GM18517 (cell line): ENCODE measurements at regions not wholly inside any gene's neighbourhood (a gene's known extent, or its start where the extent isn't known, plus 50 kb on each side); places are given as distances from the start of the nearest gene placed in this dataset.
"Not testable (repeated sequence)": the region's sequence is repeated elsewhere in the genome, so short reads cannot be mapped to it uniquely, and the experiment has no call there.

Source experiments
- ATAC-seq: cut with Tn5 transposase; IDR thresholded peaks from one replicate; pipeline ENCODE4 v1.9.1; 2021; ENCODE audit warnings: mild to moderate bottlenecking, moderate library complexity; ENCODE audit not compliant: unreplicated experiment

- no peak for ATAC-seq
Measured at GRCh38 chr2:109052922-109053321, 63.9 kb upstream of the EDAR start.

- no peak for ATAC-seq
Measured at GRCh38 chr2:109049022-109049421, 60.0 kb upstream of the EDAR start.

DNA sequence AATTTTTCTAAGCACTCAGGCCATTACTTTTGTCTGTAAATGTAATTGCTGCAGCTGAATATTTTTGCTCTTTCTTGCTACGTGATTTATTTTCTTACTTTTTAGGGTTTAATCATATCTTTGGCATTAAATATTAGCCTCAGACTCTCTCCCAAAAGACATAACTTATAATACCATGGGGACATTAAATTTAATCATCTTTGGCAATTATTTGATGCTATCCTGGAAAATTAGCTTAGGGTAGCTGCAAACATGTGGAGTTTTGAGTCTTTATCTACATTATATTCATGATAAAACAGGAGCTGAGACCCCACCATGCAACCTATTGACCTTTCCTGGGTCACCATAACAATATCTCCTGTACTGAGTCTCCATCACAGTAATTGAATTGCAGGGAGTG, 59.1 kb upstream of the EDAR start:
- no peak for ATAC-seq

DNA sequence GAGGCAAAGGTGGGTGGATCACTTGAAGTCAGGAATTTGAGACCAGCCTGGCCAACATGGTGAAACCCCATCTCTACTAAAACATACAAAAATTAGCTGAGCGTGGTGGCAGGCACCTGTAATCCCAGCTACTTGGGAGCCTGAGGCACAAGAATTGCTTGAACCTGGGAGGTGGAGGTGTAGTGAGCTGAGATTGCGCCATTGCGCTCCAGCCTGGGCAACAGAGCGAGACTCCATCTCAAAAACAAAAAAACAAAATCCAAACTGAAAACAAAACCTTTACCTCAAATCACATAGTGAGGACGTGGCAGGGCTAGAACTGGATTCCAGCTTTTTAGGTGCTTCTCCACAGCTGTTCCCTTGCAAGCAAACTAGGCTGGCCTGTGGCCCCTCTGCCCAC, 58.5 kb upstream of the EDAR start:
- not testable (repeated sequence) for ATAC-seq

- peak; percentile 72 for ATAC-seq
Measured at GRCh38 chr2:109046925-109047508, 58.0 kb upstream of the EDAR start.

- ATAC-seq = no peak
Measured at GRCh38 chr2:109045505-109045904, 56.5 kb upstream of the EDAR start.

DNA sequence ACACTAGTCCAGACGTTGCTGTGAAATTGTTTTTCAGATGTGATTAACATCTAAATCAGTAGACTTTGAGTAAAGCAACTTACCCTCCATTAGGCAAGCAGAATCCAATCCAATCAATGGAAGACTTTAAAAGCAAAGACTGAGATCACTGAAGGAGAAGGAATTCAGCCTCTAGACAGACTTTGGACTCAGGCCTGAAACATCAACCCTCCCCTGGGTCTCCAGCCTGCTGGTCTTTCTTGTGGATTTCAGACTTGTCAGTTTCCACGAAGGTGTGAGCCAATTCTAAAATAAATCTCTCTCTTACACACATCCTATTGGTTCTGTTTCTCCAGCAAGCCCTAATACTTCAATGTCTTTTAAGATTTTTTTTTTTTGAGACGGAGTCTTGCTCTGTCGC, 50.0 kb upstream of the EDAR start:
- no peak for ATAC-seq
